Neural crest cell (in vitro differentiated cells): ENCODE measurements at regions not wholly inside any gene's neighbourhood (a gene's known extent, or its start where the extent isn't known, plus 50 kb on each side); places are given as distances from the start of the nearest gene placed in this dataset.
A peak's percentile ranks its signal among the peaks of the same experiment; 100 is the strongest.

Experiments
- DNase-seq: peaks from one replicate; pipeline ENCODE4 v3.0.0; 2021; ENCODE audit warnings: low read depth, mixed read lengths, low spot score
- H3K27ac Mint-ChIP-seq: one replicate; pipeline ENCODE4 v1.8.0; 2021; ENCODE audit warnings: mild to moderate bottlenecking, mixed read lengths; ENCODE audit not compliant: unreplicated experiment
- H3K27me3 Mint-ChIP-seq: 2 replicates; pipeline ENCODE4 v1.8.0; 2021; ENCODE audit warnings: low read depth, mild to moderate bottlenecking, mixed read lengths
- H3K36me3 Mint-ChIP-seq: 2 replicates; pipeline ENCODE4 v1.8.0; 2021; ENCODE audit warnings: low read depth, mild to moderate bottlenecking, mixed read lengths
- H3K4me1 Mint-ChIP-seq: 2 replicates; pipeline ENCODE4 v1.8.0; 2021; ENCODE audit warnings: mixed read lengths
- H3K4me3 Mint-ChIP-seq: one replicate; pipeline ENCODE4 v1.8.0; 2021; ENCODE audit warnings: mild to moderate bottlenecking, mixed read lengths
- H3K9me3 Mint-ChIP-seq: 2 replicates; pipeline ENCODE4 v1.8.0; 2021; ENCODE audit warnings: mixed read lengths
- CTCF ChIP-seq: fragments of 200-600 bp; sonication (generic); conservative IDR thresholded peaks from 2 replicates; pipeline ENCODE4 v1.5.0; 2021; ENCODE audit warnings: antibody characterized with exemption, mild to moderate bottlenecking

- Mint-ChIP-seq H3K27ac (no peak overlapping the region), H3K4me1 (peaks cover 20% of the 10 kb centered on the region), H3K36me3 (no peaks in the 10 kb centered on the region), H3K27me3 (no peaks in the 10 kb centered on the region), H3K4me3 (no peak overlapping the region), H3K9me3 (no peaks in the 10 kb centered on the region)
- no peak for TF ChIP-seq CTCF
- no peak for DNase-seq
These were observed 50.8 kb upstream of the DSN1 start for GRCh38 chr20:36824142-36824940.

GRCh38 chr20:36825385-36826104 is 50.4 kb upstream of the TLDC2 start:
- H3K36me3 Mint-ChIP-seq, result no peaks in the 10 kb centered on the region
- no peak overlapping the region for H3K4me3 Mint-ChIP-seq
- H3K27ac Mint-ChIP-seq, result peak overlapping the region; percentile 86
- no peaks in the 10 kb centered on the region for H3K27me3 Mint-ChIP-seq
- no peak for TF ChIP-seq CTCF
- peak; percentile 36 for DNase-seq
- no peaks in the 10 kb centered on the region for H3K9me3 Mint-ChIP-seq
- H3K4me1 Mint-ChIP-seq, result peaks cover 10% of the 10 kb centered on the region
